ENCODE measurements at regions not wholly inside any gene's neighbourhood (a gene's known extent, or its start where the extent isn't known, plus 50 kb on each side); places are given as distances from the start of the nearest gene placed in this dataset.

DNA sequence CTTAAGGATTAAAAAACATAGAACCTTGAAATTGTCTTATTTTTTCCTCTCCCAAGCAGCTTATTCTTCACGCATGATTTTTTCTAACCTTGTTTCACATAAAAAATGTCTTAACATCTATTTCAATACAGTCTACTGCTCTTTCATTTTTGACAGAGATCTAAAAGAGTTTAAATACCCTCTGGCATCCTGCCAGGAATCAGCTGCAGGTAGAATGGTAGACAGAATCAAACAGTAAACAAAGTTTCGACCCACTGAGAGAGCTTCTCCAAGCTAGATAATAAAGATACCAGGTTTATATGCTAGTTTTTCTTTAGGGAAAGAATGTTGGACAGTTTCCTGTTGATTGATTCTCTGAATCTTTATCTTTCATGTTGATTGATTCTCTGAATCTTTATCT is 555.8 kb upstream of the CDH9 start:
- no peak for TF ChIP-seq POLR2AphosphoS5 (IDR thresholded peaks at IDR 0.05; ENCODE audit: low read depth)
- TF ChIP-seq, protein P1, sequence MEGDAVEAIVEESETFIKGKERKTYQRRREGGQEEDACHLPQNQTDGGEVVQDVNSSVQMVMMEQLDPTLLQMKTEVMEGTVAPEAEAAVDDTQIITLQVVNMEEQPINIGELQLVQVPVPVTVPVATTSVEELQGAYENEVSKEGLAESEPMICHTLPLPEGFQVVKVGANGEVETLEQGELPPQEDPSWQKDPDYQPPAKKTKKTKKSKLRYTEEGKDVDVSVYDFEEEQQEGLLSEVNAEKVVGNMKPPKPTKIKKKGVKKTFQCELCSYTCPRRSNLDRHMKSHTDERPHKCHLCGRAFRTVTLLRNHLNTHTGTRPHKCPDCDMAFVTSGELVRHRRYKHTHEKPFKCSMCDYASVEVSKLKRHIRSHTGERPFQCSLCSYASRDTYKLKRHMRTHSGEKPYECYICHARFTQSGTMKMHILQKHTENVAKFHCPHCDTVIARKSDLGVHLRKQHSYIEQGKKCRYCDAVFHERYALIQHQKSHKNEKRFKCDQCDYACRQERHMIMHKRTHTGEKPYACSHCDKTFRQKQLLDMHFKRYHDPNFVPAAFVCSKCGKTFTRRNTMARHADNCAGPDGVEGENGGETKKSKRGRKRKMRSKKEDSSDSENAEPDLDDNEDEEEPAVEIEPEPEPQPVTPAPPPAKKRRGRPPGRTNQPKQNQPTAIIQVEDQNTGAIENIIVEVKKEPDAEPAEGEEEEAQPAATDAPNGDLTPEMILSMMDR (IDR thresholded peaks at IDR 0.05; ENCODE audit: insufficient read depth, low read length) = no peak

Data from HL-60 (cell line).